GM06990 (cell line): ENCODE measurements at regions not wholly inside any gene's neighbourhood (a gene's known extent, or its start where the extent isn't known, plus 50 kb on each side); places are given as distances from the start of the nearest gene placed in this dataset.

Experiments used
- DNase-seq: peaks from one replicate; pipeline ENCODE4 v3.0.0-alpha.2; 2011; ENCODE audit not compliant: insufficient read length; ENCODE audit errors: extremely low read depth
- H3K27me3 ChIP-seq: replicated peaks from 2 replicates; pipeline ENCODE4 v1.6.0; 2011; ENCODE audit warnings: low read length; ENCODE audit not compliant: control insufficient read depth, insufficient read depth
- H3K36me3 ChIP-seq: 2 replicates; pipeline ENCODE4 v1.5.1; 2011; ENCODE audit warnings: low read length; ENCODE audit not compliant: control insufficient read depth, insufficient read depth
- H3K4me3 ChIP-seq: replicated peaks from 2 replicates; pipeline ENCODE4 v1.5.1; 2011; ENCODE audit warnings: low read depth, mild to moderate bottlenecking, control low read depth, low read length
- CTCF ChIP-seq: IDR thresholded peaks from 2 replicates; pipeline ENCODE4 v1.5.1; 2011; ENCODE audit warnings: low read length, control low read depth, mild to moderate bottlenecking, inconsistent platforms; ENCODE audit not compliant: insufficient read depth, poor library complexity, severe bottlenecking

GRCh38 chr6:113662688-113663333 lies 194.3 kb upstream of the MARCKS start:
- H3K27me3 ChIP-seq, result no peaks in the 10 kb centered on the region
- no peak overlapping the region for H3K4me3 ChIP-seq
- TF ChIP-seq CTCF, result no peak
- no peaks in the 10 kb centered on the region for H3K36me3 ChIP-seq
- DNase-seq, result no peak

- Histone ChIP-seq H3K27me3 (no peaks in the 10 kb centered on the region), H3K36me3 (no peaks in the 10 kb centered on the region), H3K4me3 (no peak overlapping the region)
- no peak for DNase-seq
- no peak for TF ChIP-seq CTCF
Observed at GRCh38 chr6:113664909-113665308, 192.2 kb upstream of the MARCKS start.

- H3K4me3 ChIP-seq, result no peak overlapping the region
- no peak for TF ChIP-seq CTCF
- no peaks in the 10 kb centered on the region for H3K27me3 ChIP-seq
- DNase-seq, result no peak
- no peaks in the 10 kb centered on the region for H3K36me3 ChIP-seq
Observed at GRCh38 chr6:113668641-113669408, 188.3 kb upstream of the MARCKS start.

GRCh38 chr6:113669606-113670005 lies 187.5 kb upstream of the MARCKS start:
- DNase-seq, result no peak
- Histone ChIP-seq H3K4me3 (no peak overlapping the region), H3K27me3 (no peaks in the 10 kb centered on the region), H3K36me3 (no peaks in the 10 kb centered on the region)
- no peak for TF ChIP-seq CTCF

- no peaks in the 10 kb centered on the region for H3K36me3 ChIP-seq
- DNase-seq, result no peak
- no peak overlapping the region for H3K4me3 ChIP-seq
Observed at GRCh38 chr6:113671421-113671820, 185.7 kb upstream of the MARCKS start.

More at GRCh38 chr6:113671421-113671820, 185.7 kb upstream of the MARCKS start:
- H3K27me3 ChIP-seq, result no peaks in the 10 kb centered on the region
- no peak for TF ChIP-seq CTCF
